CD4-positive, alpha-beta T cell (primary cell): ENCODE measurements at regions not wholly inside any gene's neighbourhood (a gene's known extent, or its start where the extent isn't known, plus 50 kb on each side); places are given as distances from the start of the nearest gene placed in this dataset.

Source experiments
- ATAC-seq: fragments of 200-7000 bp; cut with Tn5 transposase; one replicate; pipeline ENCODE4 v1.10.0; 2022; ENCODE audit warnings: mild to moderate bottlenecking; ENCODE audit not compliant: poor library complexity
- CTCF ChIA-PET: fragments of 350-600 bp; sonication (Branson Sonifier 250); formaldehyde crosslinking; loops from one replicate; lab custom pipeline; 2021; ENCODE audit warnings: antibody characterized with exemption, inconsistent platforms; lab: Charles Lee
- POLR2A ChIA-PET: fragments of 350-600 bp; sonication (Branson Sonifier 250); formaldehyde crosslinking; loops from one replicate; lab custom pipeline; 2021; ENCODE audit warnings: antibody characterized with exemption, inconsistent platforms; lab: Charles Lee
- DNase-seq, 14 experiments: peaks; one replicate each; pipeline ENCODE4 v3.0.0-alpha.2; 2013 to 2020; ENCODE audit warnings: mixed read lengths in 2 of 14
- H3K27ac ChIP-seq, 2 donors: one replicate each; pipeline versions ENCODE4 v1.5.1 to v1.7.0; 2013; ENCODE audit warnings: low read length in 2 of 2, low read depth in 1 of 2, mild to moderate bottlenecking in 1 of 2
- H3K27me3 ChIP-seq, 2 experiments: 1 replicate in 1 of 2; 2 replicates in 1 of 2; pipeline versions ENCODE4 v1.6.1 to v1.7.0; 2013; ENCODE audit warnings: low read length in 2 of 2, control low read depth in 1 of 2, mild to moderate bottlenecking in 1 of 2, moderate library complexity in 1 of 2; ENCODE audit not compliant: insufficient read depth in 2 of 2, control insufficient read depth in 1 of 2
- H3K36me3 ChIP-seq: one replicate; pipeline ENCODE4 v1.6.1; 2013; ENCODE audit warnings: low read length, control low read depth; ENCODE audit not compliant: insufficient read depth
- H3K4me1 ChIP-seq: one replicate; pipeline ENCODE4 v1.6.1; 2013; ENCODE audit warnings: low read length, control low read depth; ENCODE audit not compliant: insufficient read depth
- H3K4me3 ChIP-seq: one replicate; pipeline ENCODE4 v1.5.1; 2013; ENCODE audit warnings: mild to moderate bottlenecking, low read length, moderate library complexity
- H3K9me3 ChIP-seq, 2 experiments: 1 replicate in 1 of 2; 2 replicates in 1 of 2; pipeline versions ENCODE4 v1.6.1 to v1.7.0; 2013; ENCODE audit warnings: low read length in 2 of 2, mild to moderate bottlenecking in 2 of 2, control low read depth in 1 of 2, moderate library complexity in 1 of 2; ENCODE audit not compliant: control insufficient read depth in 1 of 2, insufficient read depth in 1 of 2
- H3K27ac Mint-ChIP-seq: one replicate; pipeline ENCODE4 v1.8.0; 2020; ENCODE audit warnings: mixed read lengths
- H3K27me3 Mint-ChIP-seq: one replicate; pipeline ENCODE4 v1.8.0; 2021; ENCODE audit warnings: mixed read lengths
- H3K36me3 Mint-ChIP-seq: one replicate; pipeline ENCODE4 v1.8.0; 2021; ENCODE audit warnings: low read depth, mixed read lengths
- H3K4me1 Mint-ChIP-seq: one replicate; pipeline ENCODE4 v1.8.0; 2021; ENCODE audit warnings: low read depth, mixed read lengths
- H3K4me3 Mint-ChIP-seq: one replicate; pipeline ENCODE4 v1.8.0; 2020; ENCODE audit warnings: mild to moderate bottlenecking, mixed read lengths
- H3K9me3 Mint-ChIP-seq: one replicate; pipeline ENCODE4 v1.8.0; 2020; ENCODE audit warnings: mixed read lengths
- CTCF ChIP-seq: fragments of 200-600 bp; IDR thresholded peaks from one replicate; pipeline ENCODE4 v1.8.0; 2022; ENCODE audit warnings: antibody characterized with exemption, mild to moderate bottlenecking
- intact Hi-C, 2 experiments: fragments of 100-400 bp; cut with DNase I in 1 of 2; cut with micrococcal nuclease in 1 of 2; formaldehyde crosslinking; loops; one replicate each; pipeline versions ENCODE4 v1.15.1 to v1.9.0; 2023 to 2025; cut with DNase I, micrococcal nuclease

- no peak for TF ChIP-seq CTCF
- no peaks in the 10 kb centered on the region for H3K27me3 ChIP-seq
- ChIA-PET CTCF (no interaction called here), POLR2A (no interaction called here)
- H3K36me3 ChIP-seq, result no peaks in the 10 kb centered on the region
- no peak overlapping the region for H3K4me3 ChIP-seq
- Mint-ChIP-seq H3K4me3 (no peak overlapping the region), H3K36me3 (no peaks in the 10 kb centered on the region), H3K9me3 (peaks cover 18% of the 10 kb centered on the region), H3K27ac (no peak overlapping the region), H3K4me1 (no peaks in the 10 kb centered on the region), H3K27me3 (no peaks in the 10 kb centered on the region)
- ATAC-seq, result no peak
- H3K9me3 ChIP-seq, result no peaks in the 10 kb centered on the region
- H3K4me1 ChIP-seq, result no peaks in the 10 kb centered on the region
- H3K27ac ChIP-seq, result no peak overlapping the region
- intact Hi-C loops, result no loop called here
- no peak for DNase-seq
These were observed 104.6 kb downstream of the AMY1C start for GRCh38 chr1:103854279-103854678.

GRCh38 chr1:103859721-103860120 lies 110.0 kb downstream of the AMY1C start:
- ATAC-seq (no peak), DNase-seq (no peak)
- H3K4me3 Mint-ChIP-seq, result no peak overlapping the region
- no peaks in the 10 kb centered on the region for H3K27me3 Mint-ChIP-seq
- Histone ChIP-seq H3K4me3 (no peak overlapping the region), H3K27ac (no peak overlapping the region), H3K4me1 (no peaks in the 10 kb centered on the region), H3K27me3 (no peaks in the 10 kb centered on the region), H3K9me3 (no peaks in the 10 kb centered on the region), H3K36me3 (no peaks in the 10 kb centered on the region)
- POLR2A ChIA-PET, result no interaction called here
- CTCF ChIA-PET, result no interaction called here
- TF ChIP-seq CTCF, result no peak
- H3K27ac Mint-ChIP-seq, result no peak overlapping the region
- peaks cover 20% of the 10 kb centered on the region for H3K9me3 Mint-ChIP-seq
- H3K36me3 Mint-ChIP-seq, result no peaks in the 10 kb centered on the region
- no peaks in the 10 kb centered on the region for H3K4me1 Mint-ChIP-seq
- intact Hi-C loops, result no loop called here

GRCh38 chr1:103898576-103899345 lies 149.1 kb downstream of the AMY1C start:
- H3K27ac Mint-ChIP-seq, result no peak overlapping the region
- POLR2A ChIA-PET, result no interaction called here
- Histone ChIP-seq H3K9me3 (peaks cover 0 to 9% of the 10 kb centered on the region in 2 experiments), H3K36me3 (no peaks in the 10 kb centered on the region), H3K4me3 (no peak overlapping the region), H3K27me3 (no peaks in the 10 kb centered on the region), H3K27ac (no peak overlapping the region), H3K4me1 (no peaks in the 10 kb centered on the region)
- no peak overlapping the region for H3K4me3 Mint-ChIP-seq
- intact Hi-C loops, result no loop called here
- H3K9me3 Mint-ChIP-seq, result peaks cover 5% of the 10 kb centered on the region
- CTCF ChIA-PET, result no interaction called here
- ATAC-seq (no peak), DNase-seq (no peak)
- H3K4me1 Mint-ChIP-seq, result no peaks in the 10 kb centered on the region
- H3K27me3 Mint-ChIP-seq, result no peaks in the 10 kb centered on the region
- no peaks in the 10 kb centered on the region for H3K36me3 Mint-ChIP-seq
- TF ChIP-seq CTCF, result no peak
